H1 (cell line): ENCODE measurements at regions not wholly inside any gene's neighbourhood (a gene's known extent, or its start where the extent isn't known, plus 50 kb on each side); places are given as distances from the start of the nearest gene placed in this dataset.

Source experiments
- CTCF ChIA-PET: fragments of 300-600 bp; sonication (Branson Sonifier 250); formaldehyde crosslinking; loops from one replicate; lab custom pipeline; 2021; ENCODE audit not compliant: partially characterized antibody; lab: Charles Lee
- POLR2A ChIA-PET: fragments of 300-600 bp; sonication (Branson Sonifier 250); formaldehyde crosslinking; loops from one replicate; lab custom pipeline; 2021; ENCODE audit warnings: inconsistent platforms; ENCODE audit not compliant: partially characterized antibody; lab: Charles Lee
- DNase-seq, 2 experiments: peaks; one replicate each; pipeline versions ENCODE4 v3.0.0 to v3.0.0-alpha.2; 2010 to 2022; ENCODE audit warnings: low spot score in 2 of 2, low read depth in 1 of 2, mixed read lengths in 1 of 2
- FAIRE-seq: peaks from 2 replicates; lab custom pipeline; 2011; peaks lifted over from hg19 to GRCh38; lab: Jason Lieb, UNC
- H2AFZ ChIP-seq: 2 replicates; pipeline ENCODE4 v1.8.1; 2012; ENCODE audit warnings: low read length, inconsistent platforms
- H2AK5ac ChIP-seq: 2 replicates; pipeline ENCODE4 v1.6.1; 2013; ENCODE audit warnings: low read depth, low read length
- H2BK120ac ChIP-seq: replicated peaks from 2 replicates; pipeline ENCODE3; 2013; ENCODE audit warnings: low read depth, low read length, inconsistent platforms
- H2BK12ac ChIP-seq: 2 replicates; pipeline ENCODE4 v1.6.1; 2013; ENCODE audit warnings: low read depth, low read length
- H2BK15ac ChIP-seq: 2 replicates; pipeline ENCODE4 v1.6.1; 2013; ENCODE audit warnings: low read length
- H2BK20ac ChIP-seq: 2 replicates; pipeline ENCODE4 v1.6.1; 2013; ENCODE audit warnings: low read length
- H2BK5ac ChIP-seq: 2 replicates; pipeline ENCODE4 v1.6.1; 2013; ENCODE audit warnings: low read depth, low read length
- H3K14ac ChIP-seq: 2 replicates; pipeline ENCODE4 v1.6.1; 2013; ENCODE audit warnings: inconsistent platforms; ENCODE audit not compliant: insufficient read length
- H3K18ac ChIP-seq: 2 replicates; pipeline ENCODE4 v1.6.1; 2013; ENCODE audit warnings: low read length; ENCODE audit errors: extremely low read depth
- H3K23ac ChIP-seq: 2 replicates; pipeline ENCODE4 v1.6.1; 2013; ENCODE audit warnings: inconsistent platforms; ENCODE audit not compliant: insufficient read length
- H3K23me2 ChIP-seq: 2 replicates; pipeline ENCODE4 v1.6.1; 2013; ENCODE audit warnings: low read depth, low read length
- H3K27ac ChIP-seq: 2 replicates; pipeline ENCODE4 v1.6.1; 2011; ENCODE audit warnings: low read depth, low read length, inconsistent platforms
- H3K27me3 ChIP-seq, 4 experiments: replicated peaks in 1 of 4; 1 replicate in 1 of 4; 2 replicates in 3 of 4; pipeline versions ENCODE4 v1.6.1 to v1.8.1; 2011 to 2013; ENCODE audit warnings: low read length in 3 of 4, mild to moderate bottlenecking in 3 of 4, inconsistent platforms in 2 of 4, mixed read lengths in 2 of 4, moderate library complexity in 1 of 4; ENCODE audit not compliant: control insufficient read depth in 3 of 4, insufficient read depth in 3 of 4; ENCODE audit errors: extremely low read depth in 1 of 4
- H3K36me3 ChIP-seq, 4 experiments: 2 replicates each; pipeline versions ENCODE4 v1.6.1 to v1.8.1; 2011 to 2013; ENCODE audit warnings: mild to moderate bottlenecking in 4 of 4, low read length in 3 of 4, moderate library complexity in 2 of 4, control low read depth in 1 of 4, inconsistent platforms in 1 of 4; ENCODE audit not compliant: insufficient read depth in 4 of 4, control insufficient read depth in 2 of 4
- H3K4ac ChIP-seq: replicated peaks from 2 replicates; pipeline ENCODE3; 2013; ENCODE audit warnings: low read length, low read depth, mixed read lengths, inconsistent platforms; ENCODE audit not compliant: insufficient read length
- H3K4me1 ChIP-seq, 4 experiments: replicated peaks in 1 of 4; 1 replicate in 1 of 4; 2 replicates in 3 of 4; pipeline versions ENCODE4 v1.6.1 to v1.8.1; 2011 to 2013; ENCODE audit warnings: low read length in 3 of 4, inconsistent platforms in 2 of 4, mixed read lengths in 1 of 4; ENCODE audit not compliant: insufficient read depth in 4 of 4, control insufficient read depth in 3 of 4
- H3K4me2 ChIP-seq, 2 experiments: 2 replicates each; pipeline versions ENCODE4 v1.6.1 to v1.8.1; 2011 to 2013; ENCODE audit warnings: low read depth in 2 of 2, low read length in 2 of 2, control low read depth in 1 of 2, inconsistent platforms in 1 of 2, mild to moderate bottlenecking in 1 of 2; ENCODE audit not compliant: insufficient read depth in 1 of 2
- H3K4me3 ChIP-seq, 4 experiments: fragments of 200-600, 300-600 bp in 1 of 4; sonication (generic), shearing (Covaris generic), sonication (Bioruptor Twin) in 1 of 4; 2 replicates each; pipeline versions ENCODE4 v1.5.1 to v1.8.1; 2011 to 2016; ENCODE audit warnings: low read length in 4 of 4, low read depth in 3 of 4, control low read depth in 2 of 4, inconsistent platforms in 2 of 4, mild to moderate bottlenecking in 2 of 4, mixed read lengths in 1 of 4, moderate library complexity in 1 of 4; ENCODE audit not compliant: insufficient read depth in 2 of 4; ENCODE audit errors: extremely low read depth in 1 of 4
- H3K56ac ChIP-seq: replicated peaks from 2 replicates; pipeline ENCODE3; 2013; ENCODE audit warnings: low read depth, mild to moderate bottlenecking, mixed read lengths, low read length, inconsistent platforms; ENCODE audit not compliant: insufficient read length
- H3K79me1 ChIP-seq: 2 replicates; pipeline ENCODE4 v1.6.1; 2013; ENCODE audit warnings: low read depth, low read length, control low read depth
- H3K79me2 ChIP-seq, 2 experiments: 2 replicates each; pipeline versions ENCODE4 v1.6.1 to v1.8.1; 2012 to 2013; ENCODE audit warnings: low read length in 2 of 2, mild to moderate bottlenecking in 2 of 2, inconsistent platforms in 1 of 2; ENCODE audit not compliant: insufficient read depth in 2 of 2, control insufficient read depth in 1 of 2
- H3K9ac ChIP-seq, 4 experiments: replicated peaks in 1 of 4; 1 replicate in 1 of 4; 2 replicates in 3 of 4; pipeline versions ENCODE4 v1.6.1 to v1.8.1; 2011 to 2013; ENCODE audit warnings: low read depth in 3 of 4, low read length in 3 of 4, control low read depth in 2 of 4, mild to moderate bottlenecking in 2 of 4, moderate library complexity in 2 of 4, inconsistent platforms in 1 of 4; ENCODE audit errors: extremely low read depth in 1 of 4
- H3K9me3 ChIP-seq, 2 experiments: 2 replicates each; pipeline versions ENCODE4 v1.6.1 to v1.8.1; 2012 to 2013; ENCODE audit warnings: mild to moderate bottlenecking in 2 of 2, moderate library complexity in 2 of 2, control low read depth in 1 of 2, inconsistent platforms in 1 of 2, low read depth in 1 of 2, low read length in 1 of 2, mixed read lengths in 1 of 2; ENCODE audit not compliant: insufficient read depth in 2 of 2
- H4K20me1 ChIP-seq, 2 experiments: replicated peaks in 1 of 2; 2 replicates each; pipeline versions ENCODE3 to v1.8.1; 2011 to 2013; ENCODE audit warnings: inconsistent platforms in 2 of 2, low read length in 2 of 2, mild to moderate bottlenecking in 1 of 2; ENCODE audit not compliant: insufficient read depth in 2 of 2, control insufficient read depth in 1 of 2
- H4K5ac ChIP-seq: 2 replicates; pipeline ENCODE4 v1.6.1; 2013; ENCODE audit warnings: low read length, low read depth, mixed read lengths, inconsistent platforms; ENCODE audit not compliant: insufficient read length
- H4K8ac ChIP-seq: 2 replicates; pipeline ENCODE4 v1.8.0; 2013; ENCODE audit warnings: mild to moderate bottlenecking, moderate library complexity, low read length, inconsistent platforms; ENCODE audit not compliant: insufficient read depth; ENCODE audit errors: extremely low read depth
- H4K91ac ChIP-seq: replicated peaks from 2 replicates; pipeline ENCODE3; 2013; ENCODE audit warnings: low read length, mixed read lengths, inconsistent platforms; ENCODE audit not compliant: insufficient read length
- CBX8 ChIP-seq: fragments of 300-800, 300-1000 bp; sonication (generic); IDR thresholded peaks from 2 replicates; pipeline ENCODE4 v1.7.1; 2016; ENCODE audit warnings: low read depth, low read length, borderline replicate concordance
- EGR1 ChIP-seq: IDR thresholded peaks from 2 replicates; pipeline ENCODE4 v1.6.1; 2011; ENCODE audit warnings: low read depth, low read length, borderline replicate concordance
- EP300 ChIP-seq, 2 experiments: IDR thresholded peaks; 1 replicate in 1 of 2; 2 replicates in 1 of 2; pipeline ENCODE4 v1.6.1; 2011 to 2012; ENCODE audit warnings: low read depth in 2 of 2, low read length in 2 of 2, mild to moderate bottlenecking in 2 of 2, borderline replicate concordance in 1 of 2, inconsistent platforms in 1 of 2, moderate library complexity in 1 of 2
- EZH2 ChIP-seq: fragments of 200-600 bp; sonication (generic); IDR thresholded peaks from 2 replicates; pipeline ENCODE4 v1.7.1; 2012; ENCODE audit warnings: low read depth, mild to moderate bottlenecking, moderate library complexity, low read length, inconsistent platforms; ENCODE audit not compliant: severe bottlenecking
- HDAC6 ChIP-seq: IDR thresholded peaks from one replicate; pipeline ENCODE4 v1.7.1; 2012; ENCODE audit warnings: low read depth, mild to moderate bottlenecking, inconsistent platforms, low read length, moderate library complexity
- KDM1A ChIP-seq: fragments of 200-600, 300-600 bp; sonication (generic); IDR thresholded peaks from 2 replicates; pipeline ENCODE4 v1.7.1; 2016; ENCODE audit warnings: mild to moderate bottlenecking, low read length, borderline replicate concordance
- MAX ChIP-seq: IDR thresholded peaks from 2 replicates; pipeline ENCODE4 v1.6.1; 2012; ENCODE audit warnings: inconsistent platforms
- NANOG ChIP-seq: IDR thresholded peaks from 2 replicates; pipeline ENCODE4 v1.6.1; 2011; ENCODE audit warnings: low read length, low read depth, mild to moderate bottlenecking, inconsistent platforms; ENCODE audit not compliant: insufficient read depth, poor library complexity, severe bottlenecking
- NRF1 ChIP-seq: IDR thresholded peaks from 2 replicates; pipeline ENCODE4 v1.6.1; 2011; ENCODE audit warnings: mild to moderate bottlenecking, low read depth, low read length, improper control_type of control experiment
- POLR2AphosphoS5 ChIP-seq: IDR thresholded peaks from 2 replicates; pipeline ENCODE4 v1.6.1; 2011; ENCODE audit warnings: low read depth, low read length
- SIX5 ChIP-seq: IDR thresholded peaks from 2 replicates; pipeline ENCODE4 v1.6.1; 2011; ENCODE audit warnings: mild to moderate bottlenecking, low read depth, low read length
- SP2 ChIP-seq: IDR thresholded peaks from 2 replicates; pipeline ENCODE4 v1.6.1; 2012; ENCODE audit warnings: mild to moderate bottlenecking, low read length, inconsistent platforms
- TAF1 ChIP-seq: IDR thresholded peaks from 2 replicates; pipeline ENCODE4 v1.6.1; 2011; ENCODE audit warnings: mild to moderate bottlenecking, low read depth, low read length
- USF2 ChIP-seq: IDR thresholded peaks from 2 replicates; pipeline ENCODE4 v1.6.1; 2011; ENCODE audit warnings: low read length, improper control_type of control experiment
- WGBS, 2 experiments: shearing (Covaris generic) in 1 of 2; methylation state at CpG; one replicate each; pipeline versions ENCODE4 v1.1.6 to v1.1.7; 2013 to 2015; ENCODE audit warnings: low lambda C conversion rate in 2 of 2, mixed read lengths in 2 of 2, inconsistent platforms in 1 of 2, low coverage in 1 of 2, missing lambda C conversion rate in 1 of 2; ENCODE audit not compliant: insufficient replicate concordance in 2 of 2, insufficient coverage in 1 of 2, insufficient read length in 1 of 2; ENCODE audit errors: extremely low coverage in 1 of 2, missing lambda C conversion rate in 1 of 2; 5-methylcytosine and 5-hydroxymethylcytosine counted together

GRCh38 chr9:12094046-12094445, 599.1 kb upstream of the TYRP1 start:
- 100% methylated on average over 1 of the region's 1 CpG; no CpG with 5 or more reads in 1 of the 2 experiments for WGBS, 2 experiments
- H3K79me1 ChIP-seq = no peaks in the 10 kb centered on the region

More at GRCh38 chr9:12094046-12094445, 599.1 kb upstream of the TYRP1 start:
- Histone ChIP-seq H3K23ac (no peak overlapping the region), H4K5ac (no peak overlapping the region), H3K4ac (no peak overlapping the region), H3K27ac (no peak overlapping the region), H2BK120ac (no peak overlapping the region), H3K56ac (no peak overlapping the region), H4K20me1 (no peaks in the 10 kb centered on the region), H3K4me2 (no peak overlapping the region), H2BK20ac (no peak overlapping the region), H3K36me3 (no peaks in the 10 kb centered on the region), H3K4me3 (no peak overlapping the region), H3K9me3 (no peaks in the 10 kb centered on the region), H2BK5ac (no peak overlapping the region), H3K18ac (no peak overlapping the region), H3K4me1 (no peaks in the 10 kb centered on the region), H3K9ac (no peak overlapping the region), H2BK15ac (no peak overlapping the region), H4K91ac (no peak overlapping the region), H2AFZ (no peak overlapping the region), H2AK5ac (no peak overlapping the region), H3K14ac (no peak overlapping the region), H3K23me2 (no peaks in the 10 kb centered on the region), H4K8ac (no peak overlapping the region), H3K27me3 (no peaks in the 10 kb centered on the region), H2BK12ac (no peak overlapping the region), H3K79me2 (no peaks in the 10 kb centered on the region)
- TF ChIP-seq KDM1A (no peak), CBX8 (no peak), MAX (no peak), HDAC6 (no peak), SIX5 (no peak), USF2 (no peak), EZH2 (no peak), POLR2AphosphoS5 (no peak), EGR1 (no peak), NANOG (no peak), TAF1 (no peak), SP2 (no peak), NRF1 (no peak), EP300 (IDR thresholded peaks at IDR 0.05; ENCODE audit: borderline replicate concordance in 1 of 2, low read depth in 2 of 2, low read length in 2 of 2) (no peak)
- CTCF ChIA-PET = no interaction called here
- FAIRE-seq (no peak), DNase-seq (no peak)
- POLR2A ChIA-PET = no interaction called here
